SU-DHL-6 (cell line): ENCODE measurements at regions not wholly inside any gene's neighbourhood (a gene's known extent, or its start where the extent isn't known, plus 50 kb on each side); places are given as distances from the start of the nearest gene placed in this dataset.
"Not testable (repeated sequence)": the region's sequence is repeated elsewhere in the genome, so short reads cannot be mapped to it uniquely, and the experiment has no call there.

Experiments used
- EZH2phosphoT487 ChIP-seq: fragments of 200-600 bp; sonication (generic), shearing (Covaris generic); conservative IDR thresholded peaks from 2 replicates; pipeline ENCODE4 v1.6.1; 2018; ENCODE audit warnings: mild to moderate bottlenecking, antibody characterized with exemption, low read length, moderate library complexity, mixed read lengths
- TF ChIP-seq, protein P1 (sequence below): fragments of 200-600 bp; sonication (generic); IDR thresholded peaks from one replicate; pipeline ENCODE4 v1.5.1; 2017; ENCODE audit warnings: antibody characterized with exemption, mild to moderate bottlenecking, low read length, moderate library complexity; ENCODE audit not compliant: insufficient read depth, poor library complexity, severe bottlenecking

DNA sequence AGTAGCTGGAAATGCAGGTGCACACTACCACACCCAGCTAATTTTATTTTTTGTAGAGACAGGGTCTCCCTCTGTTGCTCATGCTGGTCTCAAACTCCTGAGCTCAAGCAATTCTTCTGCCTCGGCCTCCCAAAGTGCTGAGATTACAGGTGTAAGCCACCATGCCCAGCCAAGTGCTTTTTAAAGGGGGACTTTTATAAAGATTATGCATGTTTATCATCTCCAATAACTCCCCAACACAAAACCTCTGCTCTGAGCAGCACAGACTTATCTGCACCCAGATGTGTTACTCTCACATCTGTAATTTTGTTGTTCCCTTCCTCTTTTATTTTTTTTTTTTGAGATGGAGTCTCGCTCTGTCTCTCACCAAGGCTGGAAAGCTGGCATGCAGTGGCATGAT, 108.6 kb downstream of the TRIM69 start:
- TF ChIP-seq, protein P1, sequence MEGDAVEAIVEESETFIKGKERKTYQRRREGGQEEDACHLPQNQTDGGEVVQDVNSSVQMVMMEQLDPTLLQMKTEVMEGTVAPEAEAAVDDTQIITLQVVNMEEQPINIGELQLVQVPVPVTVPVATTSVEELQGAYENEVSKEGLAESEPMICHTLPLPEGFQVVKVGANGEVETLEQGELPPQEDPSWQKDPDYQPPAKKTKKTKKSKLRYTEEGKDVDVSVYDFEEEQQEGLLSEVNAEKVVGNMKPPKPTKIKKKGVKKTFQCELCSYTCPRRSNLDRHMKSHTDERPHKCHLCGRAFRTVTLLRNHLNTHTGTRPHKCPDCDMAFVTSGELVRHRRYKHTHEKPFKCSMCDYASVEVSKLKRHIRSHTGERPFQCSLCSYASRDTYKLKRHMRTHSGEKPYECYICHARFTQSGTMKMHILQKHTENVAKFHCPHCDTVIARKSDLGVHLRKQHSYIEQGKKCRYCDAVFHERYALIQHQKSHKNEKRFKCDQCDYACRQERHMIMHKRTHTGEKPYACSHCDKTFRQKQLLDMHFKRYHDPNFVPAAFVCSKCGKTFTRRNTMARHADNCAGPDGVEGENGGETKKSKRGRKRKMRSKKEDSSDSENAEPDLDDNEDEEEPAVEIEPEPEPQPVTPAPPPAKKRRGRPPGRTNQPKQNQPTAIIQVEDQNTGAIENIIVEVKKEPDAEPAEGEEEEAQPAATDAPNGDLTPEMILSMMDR: not testable (repeated sequence)
- not testable (repeated sequence) for TF ChIP-seq EZH2phosphoT487
